Endothelial cell (in vitro differentiated cells): ENCODE measurements at regions not wholly inside any gene's neighbourhood (a gene's known extent, or its start where the extent isn't known, plus 50 kb on each side); places are given as distances from the start of the nearest gene placed in this dataset.

Source experiments
- DNase-seq: peaks from one replicate; pipeline ENCODE4 v3.0.0; 2021; ENCODE audit warnings: low spot score
- H3K27ac Mint-ChIP-seq: one replicate; pipeline ENCODE4 v1.8.0; 2021; ENCODE audit warnings: mixed read lengths, inconsistent platforms; ENCODE audit not compliant: unreplicated experiment
- H3K27me3 Mint-ChIP-seq: one replicate; pipeline ENCODE4 v1.8.0; 2021; ENCODE audit warnings: mild to moderate bottlenecking, moderate library complexity, mixed read lengths, inconsistent platforms; ENCODE audit not compliant: unreplicated experiment
- H3K36me3 Mint-ChIP-seq: one replicate; pipeline ENCODE4 v1.8.0; 2021; ENCODE audit warnings: mild to moderate bottlenecking, low read depth, mixed read lengths, inconsistent platforms; ENCODE audit not compliant: unreplicated experiment
- H3K4me1 Mint-ChIP-seq: one replicate; pipeline ENCODE4 v1.8.0; 2021; ENCODE audit warnings: mild to moderate bottlenecking, mixed read lengths, inconsistent platforms; ENCODE audit not compliant: unreplicated experiment
- H3K4me3 Mint-ChIP-seq: one replicate; pipeline ENCODE4 v1.8.0; 2021; ENCODE audit warnings: mild to moderate bottlenecking, mixed read lengths, inconsistent platforms; ENCODE audit not compliant: unreplicated experiment
- H3K9me3 Mint-ChIP-seq: one replicate; pipeline ENCODE4 v1.8.0; 2021; ENCODE audit warnings: mixed read lengths, inconsistent platforms; ENCODE audit not compliant: unreplicated experiment
- CTCF ChIP-seq: fragments of 200-600 bp; sonication (generic); IDR thresholded peaks from one replicate; pipeline ENCODE4 v1.5.0; 2021; ENCODE audit warnings: antibody characterized with exemption; ENCODE audit not compliant: unreplicated experiment

- DNase-seq: no peak
- no peaks in the 10 kb centered on the region for H3K36me3 Mint-ChIP-seq
- no peak for TF ChIP-seq CTCF
- no peaks in the 10 kb centered on the region for H3K27me3 Mint-ChIP-seq
- H3K27ac Mint-ChIP-seq: no peak overlapping the region
- H3K4me3 Mint-ChIP-seq: no peak overlapping the region
- H3K9me3 Mint-ChIP-seq: peaks cover 2% of the 10 kb centered on the region
- no peaks in the 10 kb centered on the region for H3K4me1 Mint-ChIP-seq
Observed at GRCh38 chr14:82124511-82124910, 590.9 kb upstream of the SEL1L start.

- H3K27ac Mint-ChIP-seq: no peak overlapping the region
- no peak overlapping the region for H3K4me3 Mint-ChIP-seq
- no peaks in the 10 kb centered on the region for H3K4me1 Mint-ChIP-seq
- peaks cover 3% of the 10 kb centered on the region for H3K36me3 Mint-ChIP-seq
- no peak for TF ChIP-seq CTCF
- no peak for DNase-seq
- peaks cover 6% of the 10 kb centered on the region for H3K9me3 Mint-ChIP-seq
- peaks cover 2% of the 10 kb centered on the region for H3K27me3 Mint-ChIP-seq
Observed at GRCh38 chr14:82126006-82126405, 592.4 kb upstream of the SEL1L start.

DNA sequence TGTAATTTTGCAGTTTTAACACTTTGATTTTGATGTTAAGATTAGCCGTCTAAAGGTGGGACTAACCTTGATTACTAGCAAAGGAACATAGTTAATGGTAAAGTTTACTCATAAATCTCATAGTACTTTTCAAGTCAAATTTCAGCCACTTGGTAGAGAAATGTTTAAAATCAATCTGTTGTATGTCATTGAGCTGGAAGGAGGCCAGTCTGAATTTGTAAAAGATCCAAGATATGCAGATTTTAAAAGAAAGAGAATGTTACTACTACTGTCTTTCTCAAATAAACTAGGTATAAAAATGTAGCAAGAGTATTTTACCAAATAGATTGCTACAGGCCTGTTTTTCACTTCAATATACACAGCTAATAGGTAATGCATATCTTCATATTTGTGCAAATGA lies 600.8 kb upstream of the SEL1L start:
- H3K4me1 Mint-ChIP-seq: no peaks in the 10 kb centered on the region
- H3K27me3 Mint-ChIP-seq: peaks cover 2% of the 10 kb centered on the region
- H3K36me3 Mint-ChIP-seq: peaks cover 3% of the 10 kb centered on the region
- DNase-seq: no peak
- peaks cover 15% of the 10 kb centered on the region for H3K9me3 Mint-ChIP-seq
- no peak overlapping the region for H3K4me3 Mint-ChIP-seq
- TF ChIP-seq CTCF: no peak
- H3K27ac Mint-ChIP-seq: no peak overlapping the region

- no peak for DNase-seq
- no peak overlapping the region for H3K27ac Mint-ChIP-seq
- H3K9me3 Mint-ChIP-seq: peaks cover 26% of the 10 kb centered on the region
- H3K4me3 Mint-ChIP-seq: no peak overlapping the region
- peaks cover 3% of the 10 kb centered on the region for H3K36me3 Mint-ChIP-seq
- no peaks in the 10 kb centered on the region for H3K27me3 Mint-ChIP-seq
- TF ChIP-seq CTCF: no peak
- no peaks in the 10 kb centered on the region for H3K4me1 Mint-ChIP-seq
Observed at GRCh38 chr14:82138431-82138830, 604.8 kb upstream of the SEL1L start.

DNA sequence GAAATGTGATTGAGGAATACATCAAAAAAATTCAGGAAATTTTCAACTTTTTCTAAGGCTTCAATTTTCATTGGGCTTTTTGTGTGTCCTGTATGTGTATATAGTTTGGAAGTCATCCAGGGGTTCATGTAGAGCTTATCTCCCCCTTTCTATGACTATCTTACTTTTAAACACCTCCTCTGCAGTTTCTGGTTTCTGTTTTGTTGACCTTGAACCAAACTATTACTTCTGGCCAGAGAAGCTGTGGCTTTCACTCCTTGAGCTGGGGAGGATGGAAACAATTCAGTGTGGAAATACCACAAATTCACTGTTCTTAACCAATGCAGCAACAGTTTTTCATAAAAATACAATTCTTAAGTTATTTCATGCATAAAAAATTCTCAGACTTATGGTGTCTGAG lies 613.2 kb upstream of the SEL1L start:
- H3K36me3 Mint-ChIP-seq: no peaks in the 10 kb centered on the region
- peaks cover 13% of the 10 kb centered on the region for H3K9me3 Mint-ChIP-seq
- no peaks in the 10 kb centered on the region for H3K27me3 Mint-ChIP-seq
- H3K4me1 Mint-ChIP-seq: no peaks in the 10 kb centered on the region
- TF ChIP-seq CTCF: no peak
- no peak overlapping the region for H3K27ac Mint-ChIP-seq
- H3K4me3 Mint-ChIP-seq: no peak overlapping the region
- no peak for DNase-seq
